ENCODE measurements at regions not wholly inside any gene's neighbourhood (a gene's known extent, or its start where the extent isn't known, plus 50 kb on each side); places are given as distances from the start of the nearest gene placed in this dataset.

DNA sequence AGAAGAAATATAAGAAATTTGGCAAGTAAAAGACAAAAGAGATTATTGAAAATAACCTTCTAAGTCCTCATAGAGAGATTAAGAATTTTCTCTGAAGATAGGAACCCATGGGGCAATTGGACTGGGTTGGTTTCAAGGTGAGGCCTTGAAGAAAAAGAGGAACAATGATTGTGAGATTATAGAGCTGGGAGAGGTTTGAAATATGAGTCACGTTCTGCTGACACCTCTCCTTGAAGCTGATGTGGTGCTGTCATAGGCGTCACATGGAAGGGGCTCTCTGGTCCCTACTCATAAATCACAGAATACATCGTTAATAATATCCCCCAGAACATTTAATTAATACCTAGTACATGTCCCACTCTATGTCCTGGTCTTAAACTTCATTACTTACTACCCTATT lies 227.6 kb upstream of the PDE3A start:
- H4K91ac ChIP-seq (ENCODE audit: insufficient read depth, low read depth, low read length): 0 out of 2 replicates have a peak overlapping the region, but pooled peaks have one; percentile 78
- H2BK15ac ChIP-seq (ENCODE audit: low read depth, low read length): no peak overlapping the region; the same call in 2 of the 3 replicates
- peak overlapping the region; percentile 46; the same call in 1 of the 2 replicates for H3K18ac ChIP-seq (ENCODE audit: low read depth, low read length)
- H4K20me1 ChIP-seq (ENCODE audit: insufficient read depth, low read length): no peaks in the 10 kb centered on the region
- BruUV-seq (replicated peaks): no TSS peak
- no peaks in the 10 kb centered on the region for H3K27me3 ChIP-seq (ENCODE audit: control insufficient read depth, insufficient read depth, low read length)
- no peak overlapping the region for H3K23ac ChIP-seq (ENCODE audit: low read depth, low read length)
- no peaks in the 10 kb centered on the region for H3K36me3 ChIP-seq (ENCODE audit: control insufficient read depth, insufficient read depth, low read length)
- H4K5ac ChIP-seq (ENCODE audit: low read depth, low read length): no peak overlapping the region
- no peak overlapping the region; the same call in 1 of the 2 replicates for H2BK20ac ChIP-seq (ENCODE audit: low read depth, low read length)
- no peak overlapping the region for H2AK9ac ChIP-seq (replicated peaks; ENCODE audit: low read depth, low read length, poor library complexity)
- no peak overlapping the region for H3K4me2 ChIP-seq (ENCODE audit: low read depth, low read length)
- no peak overlapping the region for H3K9ac ChIP-seq (ENCODE audit: low read depth, low read length)
- dilution Hi-C loops (cut with HindIII; ENCODE audit: low sequenced_read_pairs, unreplicated experiment): no loop called here
- H3K14ac ChIP-seq (replicated peaks; ENCODE audit: low read depth, low read length): no peak overlapping the region
- H4K8ac ChIP-seq (ENCODE audit: low read depth in 2 of 2, low read length in 2 of 2): no peak overlapping the region
- no peaks in the 10 kb centered on the region for H3K9me1 ChIP-seq (ENCODE audit: insufficient read depth, low read length)
- H3K56ac ChIP-seq (ENCODE audit: extremely low read depth, insufficient read depth, low read length): no peak overlapping the region
- no peak overlapping the region for H3K4me3 ChIP-seq (ENCODE audit: insufficient read depth, low read depth, low read length)
- ChIA-PET CTCF (no interaction called here), POLR2A (ENCODE audit: unreplicated experiment) (interaction anchor here (0.6 kb wide), 1 partner anchor 99 kb away, joined by 3 read pairs; no protein-coding TSS in a partner anchor)
- TF ChIP-seq CEBPB (IDR thresholded peaks at IDR 0.05; ENCODE audit: low read depth, low read length) (no peak), MAFK (IDR thresholded peaks at IDR 0.05; ENCODE audit: low read depth, low read length) (no peak), MXI1 (IDR thresholded peaks at IDR 0.05; ENCODE audit: borderline replicate concordance, low read depth, low read length) (no peak), RCOR1 (IDR thresholded peaks at IDR 0.05; ENCODE audit: insufficient replicate concordance, low read length) (no peak), CHD1 (IDR thresholded peaks at IDR 0.05; ENCODE audit: low read depth, low read length) (no peak), BHLHE40 (IDR thresholded peaks at IDR 0.05; ENCODE audit: low read depth, low read length) (no peak), FOS (IDR thresholded peaks at IDR 0.05; ENCODE audit: low read depth, low read length) (no peak), MAZ (IDR thresholded peaks at IDR 0.05; ENCODE audit: borderline replicate concordance, low read depth, low read length) (no peak), POLR2A (IDR thresholded peaks at IDR 0.05; ENCODE audit: low read depth, low read length) (no peak)
- TF ChIP-seq, protein P1, sequence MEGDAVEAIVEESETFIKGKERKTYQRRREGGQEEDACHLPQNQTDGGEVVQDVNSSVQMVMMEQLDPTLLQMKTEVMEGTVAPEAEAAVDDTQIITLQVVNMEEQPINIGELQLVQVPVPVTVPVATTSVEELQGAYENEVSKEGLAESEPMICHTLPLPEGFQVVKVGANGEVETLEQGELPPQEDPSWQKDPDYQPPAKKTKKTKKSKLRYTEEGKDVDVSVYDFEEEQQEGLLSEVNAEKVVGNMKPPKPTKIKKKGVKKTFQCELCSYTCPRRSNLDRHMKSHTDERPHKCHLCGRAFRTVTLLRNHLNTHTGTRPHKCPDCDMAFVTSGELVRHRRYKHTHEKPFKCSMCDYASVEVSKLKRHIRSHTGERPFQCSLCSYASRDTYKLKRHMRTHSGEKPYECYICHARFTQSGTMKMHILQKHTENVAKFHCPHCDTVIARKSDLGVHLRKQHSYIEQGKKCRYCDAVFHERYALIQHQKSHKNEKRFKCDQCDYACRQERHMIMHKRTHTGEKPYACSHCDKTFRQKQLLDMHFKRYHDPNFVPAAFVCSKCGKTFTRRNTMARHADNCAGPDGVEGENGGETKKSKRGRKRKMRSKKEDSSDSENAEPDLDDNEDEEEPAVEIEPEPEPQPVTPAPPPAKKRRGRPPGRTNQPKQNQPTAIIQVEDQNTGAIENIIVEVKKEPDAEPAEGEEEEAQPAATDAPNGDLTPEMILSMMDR (conservative IDR thresholded peaks at IDR 0.05; ENCODE audit: low read depth, low read length): no peak
- TF ChIP-seq, protein P2, sequence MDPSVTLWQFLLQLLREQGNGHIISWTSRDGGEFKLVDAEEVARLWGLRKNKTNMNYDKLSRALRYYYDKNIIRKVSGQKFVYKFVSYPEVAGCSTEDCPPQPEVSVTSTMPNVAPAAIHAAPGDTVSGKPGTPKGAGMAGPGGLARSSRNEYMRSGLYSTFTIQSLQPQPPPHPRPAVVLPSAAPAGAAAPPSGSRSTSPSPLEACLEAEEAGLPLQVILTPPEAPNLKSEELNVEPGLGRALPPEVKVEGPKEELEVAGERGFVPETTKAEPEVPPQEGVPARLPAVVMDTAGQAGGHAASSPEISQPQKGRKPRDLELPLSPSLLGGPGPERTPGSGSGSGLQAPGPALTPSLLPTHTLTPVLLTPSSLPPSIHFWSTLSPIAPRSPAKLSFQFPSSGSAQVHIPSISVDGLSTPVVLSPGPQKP (IDR thresholded peaks at IDR 0.05; ENCODE audit: borderline replicate concordance, low read depth, low read length): no peak
- TF ChIP-seq, protein P3, sequence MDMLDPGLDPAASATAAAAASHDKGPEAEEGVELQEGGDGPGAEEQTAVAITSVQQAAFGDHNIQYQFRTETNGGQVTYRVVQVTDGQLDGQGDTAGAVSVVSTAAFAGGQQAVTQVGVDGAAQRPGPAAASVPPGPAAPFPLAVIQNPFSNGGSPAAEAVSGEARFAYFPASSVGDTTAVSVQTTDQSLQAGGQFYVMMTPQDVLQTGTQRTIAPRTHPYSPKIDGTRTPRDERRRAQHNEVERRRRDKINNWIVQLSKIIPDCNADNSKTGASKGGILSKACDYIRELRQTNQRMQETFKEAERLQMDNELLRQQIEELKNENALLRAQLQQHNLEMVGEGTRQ (IDR thresholded peaks at IDR 0.05; ENCODE audit: low read depth, low read length): no peak
- no peak overlapping the region for H2BK120ac ChIP-seq (ENCODE audit: low read depth, low read length)
- ATAC-seq (ENCODE audit: low read depth) (no peak), DNase-seq (no peak)
- H3K9me3 ChIP-seq (ENCODE audit: control insufficient read depth, insufficient read depth, low read length): no peaks in the 10 kb centered on the region
- no peak overlapping the region for H3K27ac ChIP-seq (ENCODE audit: insufficient read depth, low read length)
- H2BK5ac ChIP-seq (ENCODE audit: low read depth, low read length, poor library complexity, severe bottlenecking): no peak overlapping the region
- in situ Hi-C loops (cut with MboI; ENCODE audit: low sequenced_read_pairs): no loop called here
- H3K4ac ChIP-seq (ENCODE audit: low read depth, low read length): peak overlapping the region; percentile 15; the same call in 1 of the 2 replicates
- no peak overlapping the region for H2AFZ ChIP-seq (replicated peaks; ENCODE audit: low read length, poor library complexity)
- no peaks in the 10 kb centered on the region for H3K79me1 ChIP-seq (ENCODE audit: low read depth in 1 of 2, low read length in 2 of 2)
- no CpG with 5 or more reads among the region's 3 CpGs for WGBS, 2 experiments (ENCODE audit: extremely low coverage in 2 of 2, insufficient read length in 1 of 2)
- intact Hi-C loops (cut with micrococcal nuclease): no loop called here
- H2AK5ac ChIP-seq (ENCODE audit: low read depth, low read length): no peak overlapping the region
- peaks cover 4% of the 10 kb centered on the region; the same call in 1 of the 2 replicates for H3K4me1 ChIP-seq (ENCODE audit: control insufficient read depth, insufficient read depth, low read length)
